CD4-positive, alpha-beta T cell (primary cell): ENCODE measurements at regions not wholly inside any gene's neighbourhood (a gene's known extent, or its start where the extent isn't known, plus 50 kb on each side); places are given as distances from the start of the nearest gene placed in this dataset.

ENCODE experiments used
- ATAC-seq: fragments of 200-7000 bp; cut with Tn5 transposase; one replicate; pipeline ENCODE4 v1.10.0; 2022; ENCODE audit warnings: mild to moderate bottlenecking; ENCODE audit not compliant: poor library complexity
- CTCF ChIA-PET: fragments of 350-600 bp; sonication (Branson Sonifier 250); formaldehyde crosslinking; loops from one replicate; lab custom pipeline; 2021; ENCODE audit warnings: antibody characterized with exemption, inconsistent platforms; lab: Charles Lee
- POLR2A ChIA-PET: fragments of 350-600 bp; sonication (Branson Sonifier 250); formaldehyde crosslinking; loops from one replicate; lab custom pipeline; 2021; ENCODE audit warnings: antibody characterized with exemption, inconsistent platforms; lab: Charles Lee
- DNase-seq, 14 experiments: peaks; one replicate each; pipeline ENCODE4 v3.0.0-alpha.2; 2013 to 2020; ENCODE audit warnings: mixed read lengths in 2 of 14
- H3K27ac ChIP-seq, 2 donors: one replicate each; pipeline versions ENCODE4 v1.5.1 to v1.7.0; 2013; ENCODE audit warnings: low read length in 2 of 2, low read depth in 1 of 2, mild to moderate bottlenecking in 1 of 2
- H3K27me3 ChIP-seq, 2 experiments: 1 replicate in 1 of 2; 2 replicates in 1 of 2; pipeline versions ENCODE4 v1.6.1 to v1.7.0; 2013; ENCODE audit warnings: low read length in 2 of 2, control low read depth in 1 of 2, mild to moderate bottlenecking in 1 of 2, moderate library complexity in 1 of 2; ENCODE audit not compliant: insufficient read depth in 2 of 2, control insufficient read depth in 1 of 2
- H3K36me3 ChIP-seq: one replicate; pipeline ENCODE4 v1.6.1; 2013; ENCODE audit warnings: low read length, control low read depth; ENCODE audit not compliant: insufficient read depth
- H3K4me1 ChIP-seq: one replicate; pipeline ENCODE4 v1.6.1; 2013; ENCODE audit warnings: low read length, control low read depth; ENCODE audit not compliant: insufficient read depth
- H3K4me3 ChIP-seq: one replicate; pipeline ENCODE4 v1.5.1; 2013; ENCODE audit warnings: mild to moderate bottlenecking, low read length, moderate library complexity
- H3K9me3 ChIP-seq, 2 experiments: 1 replicate in 1 of 2; 2 replicates in 1 of 2; pipeline versions ENCODE4 v1.6.1 to v1.7.0; 2013; ENCODE audit warnings: low read length in 2 of 2, mild to moderate bottlenecking in 2 of 2, control low read depth in 1 of 2, moderate library complexity in 1 of 2; ENCODE audit not compliant: control insufficient read depth in 1 of 2, insufficient read depth in 1 of 2
- H3K27ac Mint-ChIP-seq: one replicate; pipeline ENCODE4 v1.8.0; 2020; ENCODE audit warnings: mixed read lengths
- H3K27me3 Mint-ChIP-seq: one replicate; pipeline ENCODE4 v1.8.0; 2021; ENCODE audit warnings: mixed read lengths
- H3K36me3 Mint-ChIP-seq: one replicate; pipeline ENCODE4 v1.8.0; 2021; ENCODE audit warnings: low read depth, mixed read lengths
- H3K4me1 Mint-ChIP-seq: one replicate; pipeline ENCODE4 v1.8.0; 2021; ENCODE audit warnings: low read depth, mixed read lengths
- H3K4me3 Mint-ChIP-seq: one replicate; pipeline ENCODE4 v1.8.0; 2020; ENCODE audit warnings: mild to moderate bottlenecking, mixed read lengths
- H3K9me3 Mint-ChIP-seq: one replicate; pipeline ENCODE4 v1.8.0; 2020; ENCODE audit warnings: mixed read lengths
- CTCF ChIP-seq: fragments of 200-600 bp; IDR thresholded peaks from one replicate; pipeline ENCODE4 v1.8.0; 2022; ENCODE audit warnings: antibody characterized with exemption, mild to moderate bottlenecking
- intact Hi-C, 2 experiments: fragments of 100-400 bp; cut with DNase I in 1 of 2; cut with micrococcal nuclease in 1 of 2; formaldehyde crosslinking; loops; one replicate each; pipeline versions ENCODE4 v1.15.1 to v1.9.0; 2023 to 2025; cut with DNase I, micrococcal nuclease

- CTCF ChIA-PET = no interaction called here
- Histone ChIP-seq H3K27me3 (no peaks in the 10 kb centered on the region), H3K27ac (no peak overlapping the region), H3K4me1 (no peaks in the 10 kb centered on the region), H3K9me3 (peaks cover 0 to 7% of the 10 kb centered on the region in 2 experiments), H3K36me3 (no peaks in the 10 kb centered on the region), H3K4me3 (no peak overlapping the region)
- H3K27me3 Mint-ChIP-seq = no peaks in the 10 kb centered on the region
- H3K36me3 Mint-ChIP-seq = no peaks in the 10 kb centered on the region
- DNase-seq = no peak
- POLR2A ChIA-PET = no interaction called here
- intact Hi-C loops = no loop called here
- H3K9me3 Mint-ChIP-seq = peaks cover 5% of the 10 kb centered on the region
- H3K4me3 Mint-ChIP-seq = no peak overlapping the region
- H3K27ac Mint-ChIP-seq = no peak overlapping the region
- TF ChIP-seq CTCF = no peak
- ATAC-seq = no peak
- H3K4me1 Mint-ChIP-seq = no peaks in the 10 kb centered on the region
Observed at GRCh38 chr5:17379100-17379951, 118.7 kb upstream of the TAF11L2 start.

DNA sequence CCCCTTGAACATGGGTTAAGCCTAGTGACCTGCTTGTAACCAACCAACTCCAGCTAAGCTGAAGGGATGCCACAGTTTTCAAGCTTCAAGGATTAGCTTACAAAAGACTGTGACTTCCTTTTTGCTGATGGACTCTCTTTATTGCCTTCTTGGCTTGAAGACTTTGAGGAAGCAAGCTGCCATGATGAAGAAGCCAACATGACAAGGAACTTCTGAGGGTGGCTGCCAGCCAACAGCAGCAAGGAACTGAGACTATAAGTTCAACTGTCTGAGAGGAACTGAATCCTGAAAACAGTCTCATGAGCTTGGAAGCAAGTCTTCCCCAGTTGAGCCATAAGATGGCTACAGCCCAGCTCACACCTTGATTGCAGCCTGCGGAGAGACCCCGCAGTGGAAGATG, 116.1 kb upstream of the TAF11L2 start:
- H3K36me3 ChIP-seq = no peaks in the 10 kb centered on the region
- Mint-ChIP-seq H3K36me3 (no peaks in the 10 kb centered on the region), H3K4me3 (no peak overlapping the region), H3K27me3 (no peaks in the 10 kb centered on the region), H3K27ac (no peak overlapping the region), H3K9me3 (peaks cover 5% of the 10 kb centered on the region), H3K4me1 (no peaks in the 10 kb centered on the region)
- H3K9me3 ChIP-seq = peaks cover 0 to 18% of the 10 kb centered on the region in 2 experiments
- ATAC-seq (no peak), DNase-seq (peak in 3 of 14 experiments; percentile 9 to 37 (median 37))
- H3K27ac ChIP-seq = no peak overlapping the region
- intact Hi-C loops = no loop called here
- no peaks in the 10 kb centered on the region for H3K27me3 ChIP-seq
- TF ChIP-seq CTCF = no peak
- CTCF ChIA-PET = no interaction called here
- POLR2A ChIA-PET = no interaction called here
- H3K4me3 ChIP-seq = no peak overlapping the region
- H3K4me1 ChIP-seq = no peaks in the 10 kb centered on the region

DNA sequence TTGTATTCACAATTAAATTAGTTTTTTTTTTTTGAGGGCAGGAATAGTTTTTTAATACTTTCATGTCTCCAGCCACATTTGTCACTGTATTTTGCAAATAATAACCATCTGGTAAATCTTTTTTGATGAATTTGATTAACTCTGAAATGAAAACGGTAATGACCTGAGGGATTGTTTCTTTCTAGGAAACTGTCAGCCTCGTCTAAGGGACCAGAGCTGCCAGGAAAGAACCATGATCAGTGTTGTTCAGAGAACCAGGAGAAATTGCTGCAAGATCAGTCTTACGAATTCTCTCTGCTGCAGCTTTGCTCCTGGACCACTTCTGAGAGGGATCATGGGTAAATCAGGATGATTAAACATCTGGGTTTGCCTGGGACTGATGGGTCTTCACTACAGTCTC, 114.5 kb upstream of the TAF11L2 start:
- no peak for TF ChIP-seq CTCF
- Histone ChIP-seq H3K27ac (no peak overlapping the region), H3K36me3 (no peaks in the 10 kb centered on the region), H3K4me3 (no peak overlapping the region), H3K27me3 (no peaks in the 10 kb centered on the region), H3K4me1 (no peaks in the 10 kb centered on the region), H3K9me3 (peaks cover 0 to 19% of the 10 kb centered on the region in 2 experiments)
- Mint-ChIP-seq H3K4me3 (no peak overlapping the region), H3K9me3 (no peaks in the 10 kb centered on the region), H3K36me3 (no peaks in the 10 kb centered on the region), H3K27ac (no peak overlapping the region), H3K27me3 (no peaks in the 10 kb centered on the region), H3K4me1 (no peaks in the 10 kb centered on the region)
- ATAC-seq (no peak), DNase-seq (no peak)
- intact Hi-C loops = no loop called here
- ChIA-PET POLR2A (no interaction called here), CTCF (no interaction called here)
